ENCODE measurements at regions not wholly inside any gene's neighbourhood (a gene's known extent, or its start where the extent isn't known, plus 50 kb on each side); places are given as distances from the start of the nearest gene placed in this dataset.

GRCh38 chr14:85115921-85116320, 414.0 kb upstream of the FLRT2 start:
- TF ChIP-seq CREB1 (CRISPR knock-in tag; IDR thresholded peaks at IDR 0.05) (no peak), SP1 (CRISPR knock-in tag; conservative IDR thresholded peaks at IDR 0.05) (no peak), IRF1 (CRISPR knock-in tag; IDR thresholded peaks at IDR 0.05) (no peak), ZNF219 (CRISPR knock-in tag; IDR thresholded peaks at IDR 0.05; ENCODE audit: borderline replicate concordance) (no peak), MAX (CRISPR knock-in tag; IDR thresholded peaks at IDR 0.05) (no peak), CTCF (IDR thresholded peaks at IDR 0.05) (no peak), GTF2I (CRISPR knock-in tag; conservative IDR thresholded peaks at IDR 0.05) (no peak), PRDM15 (CRISPR knock-in tag; IDR thresholded peaks at IDR 0.05) (no peak), PREB (CRISPR knock-in tag; IDR thresholded peaks at IDR 0.05; ENCODE audit: borderline replicate concordance) (no peak)

Data from WTC11 (cell line).